ENCODE measurements at regions not wholly inside any gene's neighbourhood (a gene's known extent, or its start where the extent isn't known, plus 50 kb on each side); places are given as distances from the start of the nearest gene placed in this dataset.

- TF ChIP-seq CTCF (IDR thresholded peaks at IDR 0.05; ENCODE audit: low read depth, low read length): no peak
- DNase-seq (ENCODE audit: low read depth in 2 of 2): no peak
- H3K4me3 ChIP-seq (replicated peaks in 1 of 2; ENCODE audit: low read depth in 2 of 2, low read length in 2 of 2): no peak overlapping the region
Measured at GRCh38 chr19:29268103-29268502, 55.2 kb upstream of the UQCRFS1 start.

- no peak for TF ChIP-seq CTCF (IDR thresholded peaks at IDR 0.05; ENCODE audit: low read depth, low read length)
- H3K4me3 ChIP-seq (replicated peaks in 1 of 2; ENCODE audit: low read depth in 2 of 2, low read length in 2 of 2): no peak overlapping the region
- no peak for DNase-seq (ENCODE audit: low read depth in 2 of 2)
Measured at GRCh38 chr19:29268721-29269393, 55.9 kb upstream of the UQCRFS1 start.

- no peak for TF ChIP-seq CTCF (IDR thresholded peaks at IDR 0.05; ENCODE audit: low read depth, low read length)
- no peak for DNase-seq (ENCODE audit: low read depth in 2 of 2)
Measured at GRCh38 chr19:29269641-29270040, 56.7 kb upstream of the UQCRFS1 start.

GRCh38 chr19:29271341-29271740 lies 58.4 kb upstream of the UQCRFS1 start:
- TF ChIP-seq CTCF (IDR thresholded peaks at IDR 0.05; ENCODE audit: low read depth, low read length): no peak
- no peak for DNase-seq (ENCODE audit: low read depth in 2 of 2)
- no peak overlapping the region for H3K4me3 ChIP-seq (replicated peaks in 1 of 2; ENCODE audit: low read depth in 2 of 2, low read length in 2 of 2)

More at GRCh38 chr19:29269641-29270040, 56.7 kb upstream of the UQCRFS1 start:
- H3K4me3 ChIP-seq (replicated peaks in 1 of 2; ENCODE audit: low read depth in 2 of 2, low read length in 2 of 2): no peak overlapping the region

- TF ChIP-seq CTCF (IDR thresholded peaks at IDR 0.05; ENCODE audit: low read depth, low read length): no peak
- no peak overlapping the region for H3K4me3 ChIP-seq (replicated peaks in 1 of 2; ENCODE audit: low read depth in 2 of 2, low read length in 2 of 2)
- DNase-seq (ENCODE audit: low read depth in 2 of 2): no peak
Measured at GRCh38 chr19:29271911-29272310, 59.0 kb upstream of the UQCRFS1 start.

- no peak for TF ChIP-seq CTCF (IDR thresholded peaks at IDR 0.05; ENCODE audit: low read depth, low read length)
- H3K4me3 ChIP-seq (replicated peaks in 1 of 2; ENCODE audit: low read depth in 2 of 2, low read length in 2 of 2): no peak overlapping the region
- no peak for DNase-seq (ENCODE audit: low read depth in 2 of 2)
Measured at GRCh38 chr19:29273000-29273640, 60.2 kb upstream of the UQCRFS1 start.

All from cardiac fibroblast (primary cell).